ENCODE measurements at regions not wholly inside any gene's neighbourhood (a gene's known extent, or its start where the extent isn't known, plus 50 kb on each side); places are given as distances from the start of the nearest gene placed in this dataset.

- Histone ChIP-seq H3K36me3 (ENCODE audit: control insufficient read depth, insufficient read depth, low read length) (no peaks in the 10 kb centered on the region), H3K9me3 (no peaks in the 10 kb centered on the region), H3K4me3 (ENCODE audit: low read depth, low read length) (no peak overlapping the region), H3K27me3 (replicated peaks; ENCODE audit: control insufficient read depth, insufficient read depth, low read length) (no peaks in the 10 kb centered on the region), H3K4me1 (peaks cover 7% of the 10 kb centered on the region; the same call in 1 of the 2 replicates)
- Mint-ChIP-seq H3K36me3 (ENCODE audit: insufficient read depth, unreplicated experiment) (no peaks in the 10 kb centered on the region), H3K27ac (ENCODE audit: unreplicated experiment) (no peak overlapping the region), H3K9me3 (ENCODE audit: unreplicated experiment) (no peaks in the 10 kb centered on the region), H3K4me1 (ENCODE audit: low read depth, unreplicated experiment) (peaks cover 9% of the 10 kb centered on the region), H3K4me3 (ENCODE audit: unreplicated experiment) (no peak overlapping the region), H3K27me3 (ENCODE audit: insufficient read depth, unreplicated experiment) (no peaks in the 10 kb centered on the region)
- no peak for DNase-seq
- CTCF ChIA-PET: no interaction called here
- POLR2A ChIA-PET: no interaction called here
- intact Hi-C loops (cut with micrococcal nuclease; ENCODE audit: unreplicated experiment): no loop called here
- TF ChIP-seq CTCF (IDR thresholded peaks at IDR 0.05; ENCODE audit: insufficient read depth in 1 of 2, low read depth in 1 of 2, low read length in 1 of 2, severe bottlenecking in 1 of 2, unreplicated experiment in 1 of 2): no peak
- no TSS peak for BruUV-seq (replicated peaks)
These were observed 55.4 kb upstream of the FGFR2 start for GRCh38 chr10:121653608-121654007.

DNA sequence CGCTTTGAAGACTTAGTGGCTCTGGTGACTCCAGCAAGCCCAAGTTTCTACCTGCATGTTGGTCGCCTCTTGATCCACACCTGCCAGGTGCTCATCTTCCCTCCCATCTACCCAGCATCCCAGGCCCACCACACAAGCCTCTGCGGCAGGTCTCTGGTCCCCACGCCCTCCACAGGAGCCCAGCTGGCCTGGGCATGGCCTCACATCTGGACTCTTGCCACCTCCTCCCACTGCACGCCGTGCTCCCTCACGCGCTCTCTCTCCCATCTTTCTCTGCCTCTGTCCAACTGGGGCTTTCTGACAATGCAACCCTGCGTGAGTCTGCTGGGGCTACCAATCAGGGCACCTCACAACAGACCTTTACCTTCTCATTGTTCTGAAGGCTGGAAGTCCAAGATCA lies 50.2 kb upstream of the FGFR2 start:
- no peaks in the 10 kb centered on the region for H3K9me3 ChIP-seq
- no peak for TF ChIP-seq CTCF (IDR thresholded peaks at IDR 0.05; ENCODE audit: insufficient read depth in 1 of 2, low read depth in 1 of 2, low read length in 1 of 2, severe bottlenecking in 1 of 2, unreplicated experiment in 1 of 2)
- no TSS peak for BruUV-seq (replicated peaks)
- ChIA-PET CTCF (no interaction called here), POLR2A (no interaction called here)
- Mint-ChIP-seq H3K4me3 (ENCODE audit: unreplicated experiment) (no peak overlapping the region), H3K4me1 (ENCODE audit: low read depth, unreplicated experiment) (peaks cover 12% of the 10 kb centered on the region), H3K27ac (ENCODE audit: unreplicated experiment) (peak overlapping the region; percentile 15), H3K36me3 (ENCODE audit: insufficient read depth, unreplicated experiment) (no peaks in the 10 kb centered on the region), H3K9me3 (ENCODE audit: unreplicated experiment) (no peaks in the 10 kb centered on the region), H3K27me3 (ENCODE audit: insufficient read depth, unreplicated experiment) (no peaks in the 10 kb centered on the region)
- intact Hi-C loops (cut with micrococcal nuclease; ENCODE audit: unreplicated experiment): no loop called here
- H3K4me3 ChIP-seq (ENCODE audit: low read depth, low read length): no peak overlapping the region
- no peaks in the 10 kb centered on the region for H3K27me3 ChIP-seq (replicated peaks; ENCODE audit: control insufficient read depth, insufficient read depth, low read length)
- no peaks in the 10 kb centered on the region for H3K36me3 ChIP-seq (ENCODE audit: control insufficient read depth, insufficient read depth, low read length)
- DNase-seq: no peak
- peaks cover 7% of the 10 kb centered on the region; the same call in 1 of the 2 replicates for H3K4me1 ChIP-seq

GRCh38 chr10:121648059-121648458 lies 49.8 kb upstream of the FGFR2 start:
- intact Hi-C loops (cut with micrococcal nuclease; ENCODE audit: unreplicated experiment): no loop called here
- Mint-ChIP-seq H3K36me3 (ENCODE audit: insufficient read depth, unreplicated experiment) (no peaks in the 10 kb centered on the region), H3K27me3 (ENCODE audit: insufficient read depth, unreplicated experiment) (no peaks in the 10 kb centered on the region)

More at GRCh38 chr10:121648059-121648458, 49.8 kb upstream of the FGFR2 start:
- H3K27ac Mint-ChIP-seq (ENCODE audit: unreplicated experiment): no peak overlapping the region
- H3K36me3 ChIP-seq (ENCODE audit: control insufficient read depth, insufficient read depth, low read length): no peaks in the 10 kb centered on the region
- H3K4me3 ChIP-seq (ENCODE audit: low read depth, low read length): no peak overlapping the region
- ChIA-PET CTCF (no interaction called here), POLR2A (no interaction called here)
- peaks cover 12% of the 10 kb centered on the region for H3K4me1 Mint-ChIP-seq (ENCODE audit: low read depth, unreplicated experiment)
- H3K27me3 ChIP-seq (replicated peaks; ENCODE audit: control insufficient read depth, insufficient read depth, low read length): no peaks in the 10 kb centered on the region
- H3K9me3 Mint-ChIP-seq (ENCODE audit: unreplicated experiment): no peaks in the 10 kb centered on the region
- peaks cover 7% of the 10 kb centered on the region; the same call in 1 of the 2 replicates for H3K4me1 ChIP-seq
- no peak for TF ChIP-seq CTCF (IDR thresholded peaks at IDR 0.05; ENCODE audit: insufficient read depth in 1 of 2, low read depth in 1 of 2, low read length in 1 of 2, severe bottlenecking in 1 of 2, unreplicated experiment in 1 of 2)
- H3K4me3 Mint-ChIP-seq (ENCODE audit: unreplicated experiment): no peak overlapping the region
- no TSS peak for BruUV-seq (replicated peaks)
- no peaks in the 10 kb centered on the region for H3K9me3 ChIP-seq
- no peak for DNase-seq
